ENCODE measurements at regions not wholly inside any gene's neighbourhood (a gene's known extent, or its start where the extent isn't known, plus 50 kb on each side); places are given as distances from the start of the nearest gene placed in this dataset.
"Not testable (repeated sequence)": the region's sequence is repeated elsewhere in the genome, so short reads cannot be mapped to it uniquely, and the experiment has no call there.

- DNase-seq: no peak
Measured at GRCh38 chrX:150254909-150255308, 108.2 kb upstream of the MAMLD1 start.

GRCh38 chrX:150255441-150256296 is 107.4 kb upstream of the MAMLD1 start:
- no peak for DNase-seq

DNA sequence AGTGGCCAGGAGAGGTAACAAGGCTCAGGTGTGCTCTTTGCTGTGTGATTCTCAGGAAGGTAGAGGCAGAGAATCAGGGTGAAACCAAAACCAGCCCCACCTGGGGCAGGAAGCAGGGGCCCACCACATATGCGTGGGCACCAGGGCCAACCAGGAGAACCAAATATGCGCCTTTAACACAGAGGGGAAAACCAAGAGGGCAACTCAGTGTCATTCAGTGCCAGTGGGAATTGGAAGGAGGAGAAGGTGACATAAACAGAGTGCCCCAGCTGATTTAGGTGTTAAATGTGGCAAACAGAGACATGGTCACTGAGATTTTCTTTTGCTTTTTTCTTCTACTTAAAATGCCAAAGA is 106.8 kb upstream of the MAMLD1 start:
- no peak for DNase-seq

DNA sequence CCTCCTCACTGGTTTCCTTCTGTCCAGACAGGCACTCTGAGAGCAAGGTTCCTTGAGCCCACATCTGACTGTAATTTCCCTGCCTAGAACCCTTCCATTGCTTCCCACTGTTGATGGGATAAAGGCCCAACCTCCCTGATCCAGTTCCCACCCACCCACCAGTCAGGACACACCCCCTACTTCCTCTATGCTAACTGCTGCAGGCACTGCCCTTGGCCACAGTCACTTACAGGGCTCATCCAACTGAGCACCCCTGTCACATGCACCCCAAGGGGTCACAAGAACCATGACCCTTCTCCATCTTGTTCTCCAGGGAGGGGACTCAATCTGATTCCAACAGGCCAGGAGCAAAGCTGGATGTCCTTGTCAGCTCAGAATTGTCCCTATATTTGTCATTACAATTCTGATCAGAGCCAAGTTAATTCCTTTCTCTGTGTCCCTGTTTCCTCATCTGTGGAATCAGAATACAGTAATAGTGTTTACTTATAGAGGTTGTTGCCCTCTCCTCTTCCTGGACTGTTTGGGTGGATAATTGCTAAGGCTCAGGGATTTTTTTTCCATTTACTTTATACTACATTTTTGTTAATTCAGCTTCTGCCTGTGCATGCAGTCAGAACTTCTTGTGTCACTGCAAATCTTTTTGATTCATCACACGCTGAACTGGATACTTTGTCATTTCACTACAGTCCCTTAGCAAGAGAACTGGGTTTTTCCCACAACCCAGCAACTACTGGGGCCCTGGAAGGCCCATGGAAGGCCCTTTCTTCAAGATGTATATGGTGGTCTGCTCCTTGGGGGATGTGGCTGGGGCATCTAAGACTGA is 105.6 kb upstream of the MAMLD1 start:
- no peak for DNase-seq

DNA sequence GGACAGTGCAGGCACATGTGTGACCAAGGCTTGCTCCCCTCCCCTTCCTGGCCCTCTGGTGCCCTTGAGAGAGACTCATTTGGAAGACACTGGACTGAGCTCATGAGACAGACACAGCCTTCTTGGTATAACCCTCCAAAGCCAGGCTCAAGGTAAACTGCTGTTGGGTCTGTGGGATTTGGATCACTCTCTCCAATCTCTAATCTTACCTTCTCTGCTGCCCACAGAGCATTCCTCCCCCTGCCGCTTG is 105.0 kb upstream of the MAMLD1 start:
- DNase-seq: no peak

DNA sequence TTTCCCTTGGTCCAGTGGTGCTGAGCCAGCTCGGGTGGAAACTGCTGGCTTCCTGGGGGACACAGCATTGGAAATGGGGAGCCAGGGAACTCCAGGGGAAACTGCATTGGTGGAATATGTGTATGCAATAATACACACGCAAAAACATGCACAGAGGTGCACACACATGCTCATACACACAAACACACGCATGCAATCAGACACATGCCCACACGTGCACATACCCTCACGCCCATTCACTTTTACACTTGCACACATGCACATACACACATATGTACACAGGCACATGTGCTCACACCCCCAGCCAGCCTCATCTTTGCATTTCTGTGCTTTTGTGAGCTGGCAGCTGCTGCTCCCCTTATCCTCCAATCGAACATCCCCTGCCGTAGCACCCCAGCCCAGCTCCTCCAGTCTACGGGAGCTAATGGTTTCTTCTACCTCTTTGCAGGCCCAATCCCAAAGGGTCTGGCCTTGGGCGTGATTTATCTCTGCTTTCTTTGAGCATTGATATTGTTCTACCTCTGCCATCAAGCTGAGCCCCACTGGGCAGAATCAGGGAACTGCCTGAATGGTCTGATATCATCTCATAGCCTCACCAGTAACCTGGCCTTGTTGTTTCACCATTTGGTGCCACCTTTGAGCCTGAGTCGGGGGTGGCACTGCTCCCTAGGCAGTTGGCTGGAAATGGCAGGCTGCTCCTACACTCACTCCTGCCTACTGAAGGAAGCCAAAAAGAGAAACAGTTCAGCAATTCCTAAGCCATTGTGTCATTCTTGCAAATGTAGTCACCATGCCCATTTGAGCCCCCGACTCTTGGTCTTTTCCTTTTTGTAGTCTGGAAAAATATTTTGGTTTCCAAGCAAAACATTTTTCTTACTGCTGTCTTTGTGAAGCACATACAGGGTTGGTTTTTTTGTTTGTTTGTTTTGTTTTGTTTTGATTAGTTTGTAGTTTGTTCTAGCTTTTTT is 104.4 kb upstream of the MAMLD1 start:
- DNase-seq: no peak

DNA sequence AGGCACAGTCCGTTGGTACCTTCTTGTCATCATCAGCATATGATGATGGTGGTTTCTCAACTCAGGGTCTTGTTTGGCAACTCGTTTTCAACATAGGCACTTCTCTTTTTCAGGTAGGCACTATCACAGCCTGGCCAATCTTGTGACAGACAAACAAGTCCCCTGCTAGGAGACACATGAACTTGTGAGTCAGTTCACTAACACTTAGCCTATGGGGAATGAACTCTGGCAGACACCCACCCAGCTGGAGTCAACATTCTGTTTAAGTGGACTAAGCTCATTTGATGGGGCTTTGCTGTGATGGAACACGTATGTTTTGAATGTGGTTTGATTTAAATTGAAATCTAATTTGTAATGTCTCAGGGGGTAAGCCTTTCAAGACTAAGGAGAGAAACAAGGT is 100.7 kb upstream of the MAMLD1 start:
- no peak for DNase-seq

GRCh38 chrX:150268839-150269355 is 94.2 kb upstream of the MAMLD1 start:
- no peak for DNase-seq

- no peak for DNase-seq
Measured at GRCh38 chrX:150269605-150270254, 93.4 kb upstream of the MAMLD1 start.

GRCh38 chrX:150270622-150271021 is 92.5 kb upstream of the MAMLD1 start:
- DNase-seq: no peak

- not testable (repeated sequence) for DNase-seq
Measured at GRCh38 chrX:150273575-150274294, 89.4 kb upstream of the MAMLD1 start.

- DNase-seq: no peak
Measured at GRCh38 chrX:150282953-150283352, 80.2 kb upstream of the MAMLD1 start.

DNA sequence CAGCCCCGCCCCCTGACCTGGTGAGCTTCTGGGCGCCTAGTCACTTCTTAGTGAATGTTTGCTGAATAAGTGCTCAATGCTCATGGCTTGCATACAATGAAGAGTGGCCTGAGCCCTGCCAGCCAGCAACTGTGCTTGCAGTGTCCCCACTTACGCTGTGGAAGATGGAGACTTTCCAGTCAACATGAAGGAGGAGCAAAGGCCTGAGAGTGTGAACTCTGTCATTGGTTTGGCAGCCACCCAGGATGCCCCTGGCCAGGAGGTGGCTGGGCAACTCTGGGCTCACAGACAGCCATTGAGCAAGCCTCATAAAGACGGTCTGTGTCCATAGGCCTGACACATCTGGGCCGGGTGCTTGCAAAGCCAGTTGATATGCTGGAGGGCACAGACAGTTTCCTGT is 72.1 kb upstream of the MAMLD1 start:
- no peak for DNase-seq

- no peak for DNase-seq
Measured at GRCh38 chrX:150293311-150294013, 69.7 kb upstream of the MAMLD1 start.

DNA sequence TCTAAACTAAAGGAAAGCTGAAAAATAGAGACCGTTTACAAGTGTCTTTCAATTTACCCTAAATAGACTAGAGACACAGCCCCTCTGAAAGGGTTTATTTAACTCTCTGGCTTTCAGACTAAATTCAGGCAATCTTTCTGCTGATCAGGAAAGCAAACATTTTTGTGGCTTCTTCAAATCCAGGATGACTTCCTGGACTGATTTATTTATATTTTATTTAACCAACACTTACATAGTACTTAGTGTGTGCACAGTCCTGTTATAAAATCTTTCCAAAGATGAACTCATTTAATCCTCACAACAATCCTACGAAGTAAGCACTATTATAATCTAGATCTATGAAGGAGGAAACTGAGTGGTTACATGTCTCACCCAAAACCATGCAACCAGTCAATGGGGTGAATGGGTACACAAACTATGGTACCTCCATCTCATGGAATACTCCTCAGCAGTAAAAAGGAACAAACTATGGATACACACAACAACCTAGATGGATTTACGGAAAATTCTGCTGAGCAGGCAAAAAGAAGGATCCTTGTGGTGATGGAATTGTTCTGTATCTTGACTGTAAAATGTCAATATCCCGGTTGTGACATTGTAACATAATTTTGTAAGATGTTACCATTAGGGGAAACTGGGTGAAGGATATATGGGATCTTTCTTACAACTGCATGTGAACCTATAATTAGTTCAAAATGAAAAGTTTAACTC is 64.1 kb upstream of the MAMLD1 start:
- DNase-seq: no peak

- DNase-seq: no peak
Measured at GRCh38 chrX:150299579-150299978, 63.5 kb upstream of the MAMLD1 start.

GRCh38 chrX:150303386-150304097 is 59.6 kb upstream of the MAMLD1 start:
- no peak for DNase-seq

GRCh38 chrX:150306002-150306401 is 57.1 kb upstream of the MAMLD1 start:
- DNase-seq: no peak

DNA sequence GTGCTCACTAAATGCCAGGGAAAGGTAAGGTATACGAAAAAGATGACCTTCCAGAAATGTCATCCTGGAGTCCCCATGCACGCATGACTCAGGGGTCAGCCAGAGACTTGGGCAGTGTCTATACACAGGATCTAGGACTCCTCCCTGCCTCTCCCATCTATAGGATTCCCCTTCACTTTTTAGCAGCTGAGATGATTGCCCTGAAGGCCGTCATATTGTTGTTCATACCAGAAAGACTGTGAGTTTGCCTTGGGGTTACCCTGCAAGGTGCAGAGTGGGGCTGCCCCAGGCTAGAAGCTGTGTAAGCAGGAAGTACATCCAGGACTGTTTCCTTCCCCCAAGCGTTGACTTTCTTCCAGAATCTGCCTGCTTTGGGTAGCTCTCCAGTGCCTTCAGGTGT is 55.1 kb upstream of the MAMLD1 start:
- DNase-seq: no peak
